ENCODE measurements at regions not wholly inside any gene's neighbourhood (a gene's known extent, or its start where the extent isn't known, plus 50 kb on each side); places are given as distances from the start of the nearest gene placed in this dataset.
"Not testable (repeated sequence)": the region's sequence is repeated elsewhere in the genome, so short reads cannot be mapped to it uniquely, and the experiment has no call there.

GRCh38 chr1:194410756-194411155, 1224.3 kb upstream of the B3GALT2 start:
- Histone ChIP-seq H3K9ac (ENCODE audit: low read length) (no peak overlapping the region), H3K9me3 (ENCODE audit: control insufficient read depth, low read length) (no peaks in the 10 kb centered on the region), H3K27me3 (ENCODE audit: control insufficient read depth, insufficient read depth, low read length) (no peaks in the 10 kb centered on the region), H3K4me3 (ENCODE audit: low read length) (no peak overlapping the region), H3K4me1 (ENCODE audit: control insufficient read depth, insufficient read depth, low read length) (no peaks in the 10 kb centered on the region), H3K36me3 (ENCODE audit: control insufficient read depth, insufficient read depth, low read length) (no peaks in the 10 kb centered on the region)

GRCh38 chr1:194407238-194407637, 1220.8 kb upstream of the B3GALT2 start:
- H3K4me3 ChIP-seq (ENCODE audit: low read length); H3K9ac ChIP-seq (ENCODE audit: low read length); H3K36me3 ChIP-seq (ENCODE audit: control insufficient read depth, insufficient read depth, low read length); H3K9me3 ChIP-seq (ENCODE audit: control insufficient read depth, low read length); H3K4me1 ChIP-seq (ENCODE audit: control insufficient read depth, insufficient read depth, low read length); H3K27me3 ChIP-seq (ENCODE audit: control insufficient read depth, insufficient read depth, low read length): not testable (repeated sequence)

GRCh38 chr1:194394676-194395075, 1208.3 kb upstream of the B3GALT2 start:
- Histone ChIP-seq H3K36me3 (ENCODE audit: control insufficient read depth, insufficient read depth, low read length) (no peaks in the 10 kb centered on the region), H3K9ac (ENCODE audit: low read length) (no peak overlapping the region), H3K4me1 (ENCODE audit: control insufficient read depth, insufficient read depth, low read length) (no peaks in the 10 kb centered on the region), H3K4me3 (ENCODE audit: low read length) (no peak overlapping the region), H3K9me3 (ENCODE audit: control insufficient read depth, low read length) (no peaks in the 10 kb centered on the region), H3K27me3 (ENCODE audit: control insufficient read depth, insufficient read depth, low read length) (no peaks in the 10 kb centered on the region)

GRCh38 chr1:194387531-194387930, 1201.1 kb upstream of the B3GALT2 start:
- Histone ChIP-seq H3K27me3 (ENCODE audit: control insufficient read depth, insufficient read depth, low read length) (no peaks in the 10 kb centered on the region), H3K4me1 (ENCODE audit: control insufficient read depth, insufficient read depth, low read length) (no peaks in the 10 kb centered on the region), H3K4me3 (ENCODE audit: low read length) (no peak overlapping the region), H3K9ac (ENCODE audit: low read length) (no peak overlapping the region), H3K36me3 (ENCODE audit: control insufficient read depth, insufficient read depth, low read length) (no peaks in the 10 kb centered on the region), H3K9me3 (ENCODE audit: control insufficient read depth, low read length) (no peaks in the 10 kb centered on the region)

GRCh38 chr1:194378517-194378916, 1192.1 kb upstream of the B3GALT2 start:
- Histone ChIP-seq H3K9me3 (ENCODE audit: control insufficient read depth, low read length) (no peaks in the 10 kb centered on the region), H3K27me3 (ENCODE audit: control insufficient read depth, insufficient read depth, low read length) (no peaks in the 10 kb centered on the region), H3K4me1 (ENCODE audit: control insufficient read depth, insufficient read depth, low read length) (no peaks in the 10 kb centered on the region), H3K36me3 (ENCODE audit: control insufficient read depth, insufficient read depth, low read length) (no peaks in the 10 kb centered on the region), H3K9ac (ENCODE audit: low read length) (no peak overlapping the region), H3K4me3 (ENCODE audit: low read length) (no peak overlapping the region)

- no peaks in the 10 kb centered on the region for H3K9me3 ChIP-seq (ENCODE audit: control insufficient read depth, low read length)
- no peaks in the 10 kb centered on the region for H3K36me3 ChIP-seq (ENCODE audit: control insufficient read depth, insufficient read depth, low read length)
- H3K27me3 ChIP-seq (ENCODE audit: control insufficient read depth, insufficient read depth, low read length) = no peaks in the 10 kb centered on the region
- H3K4me3 ChIP-seq (ENCODE audit: low read length) = no peak overlapping the region
- H3K4me1 ChIP-seq (ENCODE audit: control insufficient read depth, insufficient read depth, low read length) = no peaks in the 10 kb centered on the region
- H3K9ac ChIP-seq (ENCODE audit: low read length) = no peak overlapping the region
These were observed 1188.2 kb upstream of the B3GALT2 start for GRCh38 chr1:194374649-194375048.

- H3K4me3 ChIP-seq (ENCODE audit: low read length) = no peak overlapping the region
- no peaks in the 10 kb centered on the region for H3K36me3 ChIP-seq (ENCODE audit: control insufficient read depth, insufficient read depth, low read length)
- no peaks in the 10 kb centered on the region for H3K9me3 ChIP-seq (ENCODE audit: control insufficient read depth, low read length)
- no peaks in the 10 kb centered on the region for H3K4me1 ChIP-seq (ENCODE audit: control insufficient read depth, insufficient read depth, low read length)
- H3K9ac ChIP-seq (ENCODE audit: low read length) = no peak overlapping the region
- H3K27me3 ChIP-seq (ENCODE audit: control insufficient read depth, insufficient read depth, low read length) = no peaks in the 10 kb centered on the region
These were observed 1185.9 kb upstream of the B3GALT2 start for GRCh38 chr1:194372266-194372665.

- no peaks in the 10 kb centered on the region for H3K36me3 ChIP-seq (ENCODE audit: control insufficient read depth, insufficient read depth, low read length)
- no peaks in the 10 kb centered on the region for H3K9me3 ChIP-seq (ENCODE audit: control insufficient read depth, low read length)
- no peak overlapping the region for H3K9ac ChIP-seq (ENCODE audit: low read length)
- no peak overlapping the region for H3K4me3 ChIP-seq (ENCODE audit: low read length)
- H3K4me1 ChIP-seq (ENCODE audit: control insufficient read depth, insufficient read depth, low read length) = no peaks in the 10 kb centered on the region
- H3K27me3 ChIP-seq (ENCODE audit: control insufficient read depth, insufficient read depth, low read length) = no peaks in the 10 kb centered on the region
These were observed 1183.2 kb upstream of the B3GALT2 start for GRCh38 chr1:194369622-194370021.

- no peak overlapping the region for H3K9ac ChIP-seq (ENCODE audit: low read length)
- no peaks in the 10 kb centered on the region for H3K36me3 ChIP-seq (ENCODE audit: control insufficient read depth, insufficient read depth, low read length)
- no peak overlapping the region for H3K4me3 ChIP-seq (ENCODE audit: low read length)
- H3K27me3 ChIP-seq (ENCODE audit: control insufficient read depth, insufficient read depth, low read length) = no peaks in the 10 kb centered on the region
- no peaks in the 10 kb centered on the region for H3K4me1 ChIP-seq (ENCODE audit: control insufficient read depth, insufficient read depth, low read length)
- H3K9me3 ChIP-seq (ENCODE audit: control insufficient read depth, low read length) = no peaks in the 10 kb centered on the region
These were observed 1182.6 kb upstream of the B3GALT2 start for GRCh38 chr1:194369060-194369459.

- Histone ChIP-seq H3K4me1 (ENCODE audit: control insufficient read depth, insufficient read depth, low read length) (no peaks in the 10 kb centered on the region), H3K9me3 (ENCODE audit: control insufficient read depth, low read length) (no peaks in the 10 kb centered on the region), H3K9ac (ENCODE audit: low read length) (no peak overlapping the region), H3K36me3 (ENCODE audit: control insufficient read depth, insufficient read depth, low read length) (no peaks in the 10 kb centered on the region), H3K4me3 (ENCODE audit: low read length) (no peak overlapping the region), H3K27me3 (ENCODE audit: control insufficient read depth, insufficient read depth, low read length) (no peaks in the 10 kb centered on the region)
These were observed 1180.7 kb upstream of the B3GALT2 start for GRCh38 chr1:194367121-194367520.

GRCh38 chr1:194366705-194367104, 1180.3 kb upstream of the B3GALT2 start:
- Histone ChIP-seq H3K36me3 (ENCODE audit: control insufficient read depth, insufficient read depth, low read length) (no peaks in the 10 kb centered on the region), H3K27me3 (ENCODE audit: control insufficient read depth, insufficient read depth, low read length) (no peaks in the 10 kb centered on the region), H3K9ac (ENCODE audit: low read length) (no peak overlapping the region), H3K9me3 (ENCODE audit: control insufficient read depth, low read length) (no peaks in the 10 kb centered on the region), H3K4me1 (ENCODE audit: control insufficient read depth, insufficient read depth, low read length) (no peaks in the 10 kb centered on the region), H3K4me3 (ENCODE audit: low read length) (no peak overlapping the region)

- H3K4me3 ChIP-seq (ENCODE audit: low read length) = no peak overlapping the region
- no peaks in the 10 kb centered on the region for H3K36me3 ChIP-seq (ENCODE audit: control insufficient read depth, insufficient read depth, low read length)
- no peak overlapping the region for H3K9ac ChIP-seq (ENCODE audit: low read length)
- H3K9me3 ChIP-seq (ENCODE audit: control insufficient read depth, low read length) = no peaks in the 10 kb centered on the region
- H3K4me1 ChIP-seq (ENCODE audit: control insufficient read depth, insufficient read depth, low read length) = no peaks in the 10 kb centered on the region
- H3K27me3 ChIP-seq (ENCODE audit: control insufficient read depth, insufficient read depth, low read length) = no peaks in the 10 kb centered on the region
These were observed 1175.9 kb upstream of the B3GALT2 start for GRCh38 chr1:194362327-194362726.

GRCh38 chr1:194361374-194362131, 1175.1 kb upstream of the B3GALT2 start:
- H3K9me3 ChIP-seq (ENCODE audit: control insufficient read depth, low read length) = no peaks in the 10 kb centered on the region
- H3K4me3 ChIP-seq (ENCODE audit: low read length) = no peak overlapping the region
- H3K9ac ChIP-seq (ENCODE audit: low read length) = no peak overlapping the region
- no peaks in the 10 kb centered on the region for H3K36me3 ChIP-seq (ENCODE audit: control insufficient read depth, insufficient read depth, low read length)
- H3K27me3 ChIP-seq (ENCODE audit: control insufficient read depth, insufficient read depth, low read length) = no peaks in the 10 kb centered on the region
- no peaks in the 10 kb centered on the region for H3K4me1 ChIP-seq (ENCODE audit: control insufficient read depth, insufficient read depth, low read length)
